Spinal cord (tissue), 9 donors: ENCODE measurements at regions not wholly inside any gene's neighbourhood (a gene's known extent, or its start where the extent isn't known, plus 50 kb on each side); places are given as distances from the start of the nearest gene placed in this dataset.
A peak's percentile ranks its signal among the peaks of the same experiment; 100 is the strongest.
"Not testable (repeated sequence)": the region's sequence is repeated elsewhere in the genome, so short reads cannot be mapped to it uniquely, and the experiment has no call there.

Experiments used
- DNase-seq, 6 donors: peaks; one replicate each; pipeline versions ENCODE4 v3.0.0 to v3.0.0-alpha.2; 2013 to 2015; ENCODE audit warnings: low spot score in 6 of 6, low read depth in 4 of 6
- H3K27ac ChIP-seq: one replicate; pipeline ENCODE4 v1.5.1; 2013; ENCODE audit warnings: low read depth, low read length, control low read depth
- H3K27me3 ChIP-seq: one replicate; pipeline ENCODE4 v1.6.1; 2013; ENCODE audit warnings: low read length; ENCODE audit not compliant: control insufficient read depth, insufficient read depth
- H3K36me3 ChIP-seq: one replicate; pipeline ENCODE4 v1.6.1; 2013; ENCODE audit warnings: low read length; ENCODE audit not compliant: control insufficient read depth, insufficient read depth
- H3K4me1 ChIP-seq: one replicate; pipeline ENCODE4 v1.6.1; 2013; ENCODE audit warnings: low read length; ENCODE audit not compliant: control insufficient read depth, insufficient read depth
- H3K4me3 ChIP-seq: one replicate; pipeline ENCODE4 v1.5.1; 2013; ENCODE audit warnings: low read depth, low read length, control low read depth
- H3K9me3 ChIP-seq: one replicate; pipeline ENCODE4 v1.6.1; 2013; ENCODE audit warnings: low read length; ENCODE audit not compliant: control insufficient read depth, insufficient read depth
- WGBS: methylation state at CpG from one replicate; pipeline ENCODE4 v1.1.5; 2013; ENCODE audit warnings: missing lambda C conversion rate; ENCODE audit not compliant: insufficient coverage; 5-methylcytosine and 5-hydroxymethylcytosine counted together
- donor health status: healthy.

DNA sequence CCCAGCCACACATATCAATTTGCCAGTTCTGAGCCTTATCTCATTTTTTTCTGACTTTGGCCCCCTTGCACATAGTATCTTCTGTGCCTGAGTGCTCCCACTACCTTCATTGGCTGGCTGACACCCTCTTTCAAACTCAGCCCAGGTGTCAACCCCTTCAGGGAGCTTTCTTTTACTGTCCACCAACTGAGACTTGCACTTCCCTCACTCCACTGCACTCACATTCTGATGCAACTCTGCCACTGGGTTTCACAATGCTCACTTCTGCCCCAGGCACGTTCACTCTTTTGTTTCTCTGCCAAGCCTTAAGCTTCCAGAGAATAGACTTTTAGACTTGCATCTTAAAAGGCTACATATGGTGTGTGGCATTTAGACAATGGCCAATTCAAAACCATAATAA is 101.5 kb upstream of the CBLB start:
- no CpG with 5 or more reads among the region's 1 CpG for WGBS
- Histone ChIP-seq H3K4me1 (no peaks in the 10 kb centered on the region), H3K27me3 (no peaks in the 10 kb centered on the region), H3K36me3 (no peaks in the 10 kb centered on the region), H3K27ac (no peak overlapping the region), H3K9me3 (peaks cover 2% of the 10 kb centered on the region), H3K4me3 (no peak overlapping the region)
- DNase-seq, result peak in 1 of 6 donors; percentile 13

DNA sequence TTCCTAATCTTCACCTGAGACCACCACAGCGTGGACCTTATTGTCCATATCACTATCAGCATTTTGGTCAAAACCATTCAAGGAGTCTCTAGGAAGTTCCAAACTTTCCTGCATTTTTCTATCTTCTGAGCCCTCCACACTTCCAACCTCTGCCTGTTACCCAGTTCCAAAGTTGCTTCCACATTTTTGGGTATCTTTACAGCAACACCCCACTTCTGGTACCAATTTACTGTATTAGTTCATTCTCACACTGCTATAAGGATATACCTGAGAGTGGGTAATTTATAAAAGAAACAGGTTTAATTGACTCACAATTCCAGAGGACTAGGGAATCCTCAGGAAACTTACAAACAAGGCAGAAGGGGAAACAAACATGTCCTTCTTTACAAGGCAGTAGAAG is 103.3 kb upstream of the CBLB start:
- Histone ChIP-seq H3K27ac (no peak overlapping the region), H3K27me3 (no peaks in the 10 kb centered on the region), H3K4me3 (no peak overlapping the region), H3K36me3 (no peaks in the 10 kb centered on the region), H3K4me1 (no peaks in the 10 kb centered on the region), H3K9me3 (peaks cover 2% of the 10 kb centered on the region)
- DNase-seq, result no peak
- WGBS, result 0% methylated on average over 1 of the region's 1 CpG

DNA sequence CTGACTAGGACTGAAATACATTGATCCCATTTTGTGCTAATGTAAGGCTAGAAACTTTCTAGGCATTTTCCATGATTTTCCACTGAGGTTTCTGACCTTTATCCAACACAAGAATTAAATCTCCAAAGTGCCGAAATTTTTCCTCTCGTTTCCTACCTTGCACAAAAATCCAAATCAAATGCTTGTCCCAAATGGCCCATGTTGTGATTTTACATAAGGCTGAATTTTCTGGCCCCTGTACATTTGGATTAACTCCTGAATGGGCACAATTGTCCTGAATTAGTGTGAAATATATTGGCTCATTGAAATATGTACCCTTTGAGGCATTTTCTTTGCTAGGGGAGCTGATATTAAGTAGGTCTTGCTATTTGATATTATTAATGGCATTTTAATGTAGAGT is 105.6 kb upstream of the CBLB start:
- Histone ChIP-seq H3K27ac (no peak overlapping the region), H3K4me3 (no peak overlapping the region), H3K9me3 (peaks cover 2% of the 10 kb centered on the region), H3K27me3 (no peaks in the 10 kb centered on the region), H3K36me3 (no peaks in the 10 kb centered on the region), H3K4me1 (no peaks in the 10 kb centered on the region)
- DNase-seq, result no peak
- WGBS, result no CpG with 5 or more reads among the region's 2 CpGs

DNA sequence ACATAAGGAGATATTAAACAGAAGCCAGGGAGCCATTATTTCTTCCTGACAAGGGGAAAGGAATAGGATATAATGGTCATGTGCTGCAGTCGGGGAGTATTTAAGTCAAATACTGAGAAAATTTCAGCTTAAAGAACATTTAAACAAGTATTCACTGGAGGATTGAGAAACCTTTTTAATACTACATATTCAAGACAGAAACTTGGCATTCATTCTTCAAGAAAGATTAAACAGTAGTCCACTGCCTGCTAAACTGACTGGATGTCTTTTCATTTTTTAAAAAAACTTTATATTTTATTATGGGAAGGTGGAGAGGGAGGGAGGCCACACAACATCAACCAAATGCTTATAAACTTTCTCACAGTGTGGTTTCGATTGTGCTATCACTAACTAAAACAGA is 107.4 kb upstream of the CBLB start:
- no CpG with 5 or more reads among the region's 2 CpGs for WGBS
- no peak overlapping the region for H3K4me3 ChIP-seq
- H3K4me1 ChIP-seq, result no peaks in the 10 kb centered on the region
- no peaks in the 10 kb centered on the region for H3K36me3 ChIP-seq
- no peak for DNase-seq
- H3K27ac ChIP-seq, result no peak overlapping the region
- no peaks in the 10 kb centered on the region for H3K9me3 ChIP-seq
- H3K27me3 ChIP-seq, result no peaks in the 10 kb centered on the region

DNA sequence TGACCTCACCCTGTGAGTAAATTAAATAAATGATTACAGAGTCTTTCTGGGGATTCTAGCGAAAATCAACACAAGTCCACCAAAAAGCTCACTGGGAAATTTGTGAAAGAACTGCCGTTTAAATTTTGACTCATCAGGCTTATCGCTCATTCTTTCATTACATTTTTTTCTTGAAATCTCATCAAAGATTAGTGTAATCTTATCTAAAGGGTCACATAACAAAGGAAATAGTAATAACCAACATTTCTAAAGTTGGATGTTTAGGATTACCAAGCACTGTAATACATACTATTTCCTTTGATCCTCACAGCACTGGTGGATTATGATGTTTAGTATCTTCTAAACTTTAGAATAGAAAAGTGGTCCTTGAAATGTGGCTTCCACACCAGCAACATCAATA is 111.1 kb upstream of the CBLB start:
- no peak for DNase-seq
- H3K9me3 ChIP-seq, result no peaks in the 10 kb centered on the region
- H3K27ac ChIP-seq, result no peak overlapping the region
- WGBS, result no CpG with 5 or more reads among the region's 3 CpGs
- no peaks in the 10 kb centered on the region for H3K4me1 ChIP-seq
- H3K27me3 ChIP-seq, result no peaks in the 10 kb centered on the region
- no peaks in the 10 kb centered on the region for H3K36me3 ChIP-seq
- H3K4me3 ChIP-seq, result no peak overlapping the region

DNA sequence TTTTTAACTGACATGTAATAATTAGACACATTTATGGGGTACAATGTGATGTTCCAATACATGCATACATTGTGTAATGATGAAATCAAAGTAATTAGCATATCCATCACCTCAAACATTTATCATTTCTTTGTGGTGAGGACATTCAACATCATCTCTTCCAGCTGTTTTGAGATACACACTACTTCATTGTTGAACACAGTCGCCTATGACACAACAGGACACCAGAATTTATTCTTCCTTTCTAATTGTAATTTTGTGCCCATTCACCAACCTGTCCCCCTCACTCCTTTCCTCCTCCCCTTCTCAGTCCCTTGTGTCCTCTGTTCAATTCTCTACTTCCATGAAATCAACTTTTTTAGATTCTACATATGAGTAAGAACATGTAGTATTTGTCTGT is 113.4 kb upstream of the CBLB start:
- H3K27ac ChIP-seq, result no peak overlapping the region
- H3K4me1 ChIP-seq, result no peaks in the 10 kb centered on the region
- no peak for DNase-seq
- WGBS, result 92% methylated on average over 1 of the region's 1 CpG
- H3K27me3 ChIP-seq, result no peaks in the 10 kb centered on the region
- H3K36me3 ChIP-seq, result no peaks in the 10 kb centered on the region
- no peak overlapping the region for H3K4me3 ChIP-seq
- H3K9me3 ChIP-seq, result no peaks in the 10 kb centered on the region

DNA sequence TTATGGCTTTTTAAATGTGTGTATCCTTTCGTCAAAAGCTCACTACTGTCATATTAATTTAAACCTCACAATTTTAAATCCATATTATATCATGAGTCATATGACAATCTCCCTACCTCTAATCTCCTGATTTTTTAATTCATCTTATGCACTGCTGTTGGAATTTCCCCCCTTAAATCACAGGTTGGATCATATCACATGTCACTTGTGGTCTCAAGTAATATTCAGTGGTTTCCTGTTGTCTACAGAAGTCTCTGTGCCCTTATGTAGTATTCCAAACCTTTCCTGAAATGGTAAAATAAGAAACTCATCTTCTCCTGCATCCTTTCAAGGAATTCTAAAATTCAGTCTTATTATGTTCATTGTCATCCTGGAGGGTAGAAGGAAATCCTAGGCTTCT is 116.0 kb upstream of the CBLB start:
- Histone ChIP-seq H3K36me3 (no peaks in the 10 kb centered on the region), H3K27ac (no peak overlapping the region), H3K27me3 (no peaks in the 10 kb centered on the region), H3K4me1 (no peaks in the 10 kb centered on the region), H3K9me3 (no peaks in the 10 kb centered on the region), H3K4me3 (no peak overlapping the region)
- no peak for DNase-seq
- WGBS, result no CpG with 5 or more reads among the region's 1 CpG

DNA sequence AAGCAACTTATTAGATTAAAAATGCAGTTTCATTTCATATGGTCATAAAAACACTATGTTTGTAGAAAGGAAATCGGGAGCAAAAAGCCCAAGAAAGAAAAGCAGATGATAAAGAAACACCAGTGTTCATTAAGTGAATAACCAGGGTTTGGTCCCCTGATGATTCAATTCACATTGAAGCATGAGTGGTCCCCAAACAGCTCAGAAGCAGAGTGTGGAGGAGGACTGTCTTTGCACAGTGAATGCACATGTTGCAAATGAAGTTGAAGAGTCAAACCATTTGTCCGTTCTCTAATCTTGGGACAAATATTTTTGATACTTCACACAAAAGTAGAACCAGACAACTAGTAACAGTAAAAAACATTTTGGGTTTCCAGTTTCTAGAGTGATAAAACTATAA is 117.5 kb upstream of the CBLB start:
- DNase-seq, H3K4me1 ChIP-seq, H3K9me3 ChIP-seq, H3K27me3 ChIP-seq, H3K27ac ChIP-seq, H3K36me3 ChIP-seq, H3K4me3 ChIP-seq: not testable (repeated sequence)
- WGBS, result no CpG with 5 or more reads among the region's 2 CpGs

DNA sequence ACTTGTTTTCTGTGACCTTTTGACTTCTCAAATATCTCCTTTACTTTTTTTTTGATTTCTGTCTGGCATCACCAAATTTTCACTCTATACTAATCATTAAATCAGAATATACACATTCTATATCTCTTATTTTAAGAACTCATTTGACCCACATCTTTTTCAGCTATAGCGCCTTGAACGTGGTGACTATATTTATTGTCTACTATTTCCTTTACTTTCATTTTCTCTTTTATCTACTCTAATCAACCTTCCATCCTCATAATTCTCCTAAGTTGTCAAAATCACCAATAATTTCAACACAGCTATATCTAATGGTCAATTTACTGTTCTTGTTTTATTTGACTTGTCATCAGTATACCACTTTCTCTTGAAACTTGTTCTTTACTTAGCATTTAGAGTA is 119.0 kb upstream of the CBLB start:
- Histone ChIP-seq H3K4me1 (no peaks in the 10 kb centered on the region), H3K27ac (no peak overlapping the region), H3K9me3 (peaks cover 2% of the 10 kb centered on the region), H3K36me3 (no peaks in the 10 kb centered on the region), H3K4me3 (no peak overlapping the region), H3K27me3 (no peaks in the 10 kb centered on the region)
- DNase-seq, result no peak
- WGBS, result 100% methylated on average over 2 of the region's 2 CpGs

DNA sequence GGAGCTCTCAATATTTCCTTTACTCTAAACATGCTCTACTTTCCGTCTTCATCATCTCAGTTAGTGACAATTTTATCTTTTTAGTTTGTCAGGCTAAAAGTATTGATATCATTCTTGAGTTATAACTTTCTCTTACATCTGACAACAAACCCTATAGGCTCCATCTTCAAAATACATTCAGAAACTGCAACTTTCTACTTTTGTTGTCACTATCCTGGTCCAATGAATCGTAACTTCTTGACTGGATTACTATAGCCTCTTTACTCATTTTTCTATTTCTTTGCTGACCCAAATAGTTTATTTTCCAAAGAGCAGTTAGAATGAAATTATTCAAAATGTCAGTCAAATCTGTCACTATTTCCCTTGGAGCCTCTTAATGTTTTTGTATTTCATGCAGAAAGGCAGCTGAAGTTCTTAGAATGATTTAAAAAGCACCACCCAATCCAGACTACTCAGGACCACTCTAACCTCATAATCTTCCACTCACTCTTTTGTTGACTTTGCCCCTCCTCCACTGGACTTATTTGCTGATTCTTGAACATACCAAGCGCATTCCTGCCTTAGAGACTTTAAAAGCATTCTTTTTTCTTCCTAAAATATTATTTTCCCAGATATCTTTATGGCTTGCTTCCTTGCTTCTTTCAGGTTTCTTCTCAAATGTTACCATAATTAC is 119.9 kb upstream of the CBLB start:
- H3K4me3 ChIP-seq, result no peak overlapping the region
- DNase-seq, result no peak
- H3K27me3 ChIP-seq, result no peaks in the 10 kb centered on the region
- H3K9me3 ChIP-seq, result peaks cover 2% of the 10 kb centered on the region
- no peaks in the 10 kb centered on the region for H3K4me1 ChIP-seq
- no peaks in the 10 kb centered on the region for H3K36me3 ChIP-seq
- H3K27ac ChIP-seq, result no peak overlapping the region
- WGBS, result 83% methylated on average over 1 of the region's 3 CpGs
